Panc1 (cell line): ENCODE measurements at regions not wholly inside any gene's neighbourhood (a gene's known extent, or its start where the extent isn't known, plus 50 kb on each side); places are given as distances from the start of the nearest gene placed in this dataset.

Experiments used
- ATAC-seq: fragments of 200-7000 bp; cut with Tn5 transposase; 2 replicates; pipeline ENCODE4 v1.9.1; 2020; ENCODE audit warnings: mild to moderate bottlenecking, moderate library complexity
- BruUV-seq: library from RNA; stranded (reverse); fragments of 400-500 nt; replicated peaks from 2 replicates; lab custom pipeline; 2021; lab: Mats Ljungman, UMichigan
- CTCF ChIA-PET: fragments of 300-600 bp; sonication (Branson Sonifier 250); formaldehyde crosslinking; loops from one replicate; lab custom pipeline; 2022; ENCODE audit warnings: antibody characterized with exemption; lab: Charles Lee
- POLR2A ChIA-PET: fragments of 300-600 bp; sonication (Branson Sonifier 250); formaldehyde crosslinking; loops from one replicate; lab custom pipeline; 2022; ENCODE audit warnings: antibody characterized with exemption; lab: Charles Lee
- DNase-seq: peaks from one replicate; pipeline ENCODE4 v3.0.0-alpha.2; 2010; ENCODE audit warnings: low read depth, low spot score
- H3K27ac ChIP-seq: 2 replicates; pipeline ENCODE4 v1.5.1; 2011; ENCODE audit warnings: mild to moderate bottlenecking, low read length, inconsistent platforms
- H3K27me3 ChIP-seq: fragments of 200-500 bp; sonication (Bioruptor generic); 2 replicates; pipeline ENCODE4 v1.6.0; 2014; ENCODE audit warnings: low read length, inconsistent platforms; ENCODE audit not compliant: control insufficient read depth, insufficient read depth
- H3K36me3 ChIP-seq: fragments of 200-500 bp; sonication (Bioruptor generic); 2 replicates; pipeline ENCODE4 v1.5.1; 2014; ENCODE audit warnings: inconsistent platforms, mild to moderate bottlenecking, low read length, moderate library complexity; ENCODE audit not compliant: control insufficient read depth, insufficient read depth
- H3K4me1 ChIP-seq: 2 replicates; pipeline ENCODE4 v1.5.1; 2011; ENCODE audit warnings: inconsistent platforms, mild to moderate bottlenecking, low read length, moderate library complexity; ENCODE audit not compliant: control insufficient read depth, insufficient read depth
- H3K4me3 ChIP-seq, 2 experiments: 2 replicates each; pipeline ENCODE4 v1.5.1; 2011 to 2012; ENCODE audit warnings: low read depth in 2 of 2, low read length in 2 of 2, mild to moderate bottlenecking in 2 of 2, inconsistent platforms in 1 of 2, moderate library complexity in 1 of 2
- H3K9me3 ChIP-seq: fragments of 200-500 bp; sonication (Bioruptor generic); 2 replicates; pipeline ENCODE4 v1.5.1; 2014; ENCODE audit warnings: low read depth, mild to moderate bottlenecking, inconsistent platforms, low read length, moderate library complexity; ENCODE audit not compliant: control insufficient read depth, insufficient read depth
- POLR2AphosphoS5 ChIP-seq: IDR thresholded peaks from 2 replicates; pipeline ENCODE4 v1.6.1; 2012; ENCODE audit warnings: mild to moderate bottlenecking, low read depth, low read length, moderate library complexity
- SIN3A ChIP-seq: IDR thresholded peaks from 2 replicates; pipeline ENCODE4 v1.6.1; 2012; ENCODE audit warnings: low read depth, mild to moderate bottlenecking, low read length, moderate library complexity, borderline replicate concordance; ENCODE audit not compliant: insufficient read depth
- TCF7L2 ChIP-seq: IDR thresholded peaks from 2 replicates; pipeline ENCODE4 v1.6.1; 2011; ENCODE audit warnings: mild to moderate bottlenecking, low read depth, low read length, inconsistent platforms
- in situ Hi-C: cut with HindIII; loops from 2 replicates; pipeline ENCODE4 v1.10.0; 2016; ENCODE audit warnings: low sequenced_read_pairs, low pct_unique_long_range_greater_than_20kb
- intact Hi-C: fragments of 100-400 bp; cut with micrococcal nuclease; formaldehyde crosslinking; loops from one replicate; pipeline ENCODE4 v1.10.0; 2022; ENCODE audit not compliant: unreplicated experiment
- TF ChIP-seq, protein P1 (sequence below): fragments of 450-650 bp; IDR thresholded peaks from 2 replicates; pipeline ENCODE4 v1.5.1; 2017; ENCODE audit warnings: mild to moderate bottlenecking
- TF ChIP-seq, protein P2 (sequence below), 2 experiments: IDR thresholded peaks; 2 replicates each; pipeline ENCODE4 v1.6.1; 2011 to 2012; ENCODE audit warnings: low read depth in 2 of 2, control low read depth in 1 of 2, low read length in 1 of 2, mild to moderate bottlenecking in 1 of 2, moderate library complexity in 1 of 2; ENCODE audit not compliant: insufficient read depth in 1 of 2

- no peak for TF ChIP-seq TCF7L2
- TF ChIP-seq SIN3A, result no peak
- TF ChIP-seq, protein P1, sequence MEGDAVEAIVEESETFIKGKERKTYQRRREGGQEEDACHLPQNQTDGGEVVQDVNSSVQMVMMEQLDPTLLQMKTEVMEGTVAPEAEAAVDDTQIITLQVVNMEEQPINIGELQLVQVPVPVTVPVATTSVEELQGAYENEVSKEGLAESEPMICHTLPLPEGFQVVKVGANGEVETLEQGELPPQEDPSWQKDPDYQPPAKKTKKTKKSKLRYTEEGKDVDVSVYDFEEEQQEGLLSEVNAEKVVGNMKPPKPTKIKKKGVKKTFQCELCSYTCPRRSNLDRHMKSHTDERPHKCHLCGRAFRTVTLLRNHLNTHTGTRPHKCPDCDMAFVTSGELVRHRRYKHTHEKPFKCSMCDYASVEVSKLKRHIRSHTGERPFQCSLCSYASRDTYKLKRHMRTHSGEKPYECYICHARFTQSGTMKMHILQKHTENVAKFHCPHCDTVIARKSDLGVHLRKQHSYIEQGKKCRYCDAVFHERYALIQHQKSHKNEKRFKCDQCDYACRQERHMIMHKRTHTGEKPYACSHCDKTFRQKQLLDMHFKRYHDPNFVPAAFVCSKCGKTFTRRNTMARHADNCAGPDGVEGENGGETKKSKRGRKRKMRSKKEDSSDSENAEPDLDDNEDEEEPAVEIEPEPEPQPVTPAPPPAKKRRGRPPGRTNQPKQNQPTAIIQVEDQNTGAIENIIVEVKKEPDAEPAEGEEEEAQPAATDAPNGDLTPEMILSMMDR, result no peak
- TF ChIP-seq, protein P2, sequence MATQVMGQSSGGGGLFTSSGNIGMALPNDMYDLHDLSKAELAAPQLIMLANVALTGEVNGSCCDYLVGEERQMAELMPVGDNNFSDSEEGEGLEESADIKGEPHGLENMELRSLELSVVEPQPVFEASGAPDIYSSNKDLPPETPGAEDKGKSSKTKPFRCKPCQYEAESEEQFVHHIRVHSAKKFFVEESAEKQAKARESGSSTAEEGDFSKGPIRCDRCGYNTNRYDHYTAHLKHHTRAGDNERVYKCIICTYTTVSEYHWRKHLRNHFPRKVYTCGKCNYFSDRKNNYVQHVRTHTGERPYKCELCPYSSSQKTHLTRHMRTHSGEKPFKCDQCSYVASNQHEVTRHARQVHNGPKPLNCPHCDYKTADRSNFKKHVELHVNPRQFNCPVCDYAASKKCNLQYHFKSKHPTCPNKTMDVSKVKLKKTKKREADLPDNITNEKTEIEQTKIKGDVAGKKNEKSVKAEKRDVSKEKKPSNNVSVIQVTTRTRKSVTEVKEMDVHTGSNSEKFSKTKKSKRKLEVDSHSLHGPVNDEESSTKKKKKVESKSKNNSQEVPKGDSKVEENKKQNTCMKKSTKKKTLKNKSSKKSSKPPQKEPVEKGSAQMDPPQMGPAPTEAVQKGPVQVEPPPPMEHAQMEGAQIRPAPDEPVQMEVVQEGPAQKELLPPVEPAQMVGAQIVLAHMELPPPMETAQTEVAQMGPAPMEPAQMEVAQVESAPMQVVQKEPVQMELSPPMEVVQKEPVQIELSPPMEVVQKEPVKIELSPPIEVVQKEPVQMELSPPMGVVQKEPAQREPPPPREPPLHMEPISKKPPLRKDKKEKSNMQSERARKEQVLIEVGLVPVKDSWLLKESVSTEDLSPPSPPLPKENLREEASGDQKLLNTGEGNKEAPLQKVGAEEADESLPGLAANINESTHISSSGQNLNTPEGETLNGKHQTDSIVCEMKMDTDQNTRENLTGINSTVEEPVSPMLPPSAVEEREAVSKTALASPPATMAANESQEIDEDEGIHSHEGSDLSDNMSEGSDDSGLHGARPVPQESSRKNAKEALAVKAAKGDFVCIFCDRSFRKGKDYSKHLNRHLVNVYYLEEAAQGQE (IDR thresholded peaks at IDR 0.05; ENCODE audit: insufficient read depth in 1 of 2, low read depth in 2 of 2, low read length in 1 of 2), result no peak
- no peak for TF ChIP-seq POLR2AphosphoS5
- BruUV-seq, result no TSS peak
- ChIA-PET CTCF (no interaction called here), POLR2A (no interaction called here)
- peaks cover 19% of the 10 kb centered on the region for H3K27me3 ChIP-seq
- no peaks in the 10 kb centered on the region for H3K36me3 ChIP-seq
- DNase-seq (no peak), ATAC-seq (no peak)
- intact Hi-C loops (no loop called here), in situ Hi-C loops (no loop called here)
- no peak overlapping the region for H3K27ac ChIP-seq
- H3K4me1 ChIP-seq, result no peaks in the 10 kb centered on the region; the same call in 1 of the 2 replicates
- H3K4me3 ChIP-seq, result no peak overlapping the region
- no peaks in the 10 kb centered on the region for H3K9me3 ChIP-seq
Measured at GRCh38 chr10:78405231-78405630, 371.6 kb downstream of the RPS24 start.

DNA sequence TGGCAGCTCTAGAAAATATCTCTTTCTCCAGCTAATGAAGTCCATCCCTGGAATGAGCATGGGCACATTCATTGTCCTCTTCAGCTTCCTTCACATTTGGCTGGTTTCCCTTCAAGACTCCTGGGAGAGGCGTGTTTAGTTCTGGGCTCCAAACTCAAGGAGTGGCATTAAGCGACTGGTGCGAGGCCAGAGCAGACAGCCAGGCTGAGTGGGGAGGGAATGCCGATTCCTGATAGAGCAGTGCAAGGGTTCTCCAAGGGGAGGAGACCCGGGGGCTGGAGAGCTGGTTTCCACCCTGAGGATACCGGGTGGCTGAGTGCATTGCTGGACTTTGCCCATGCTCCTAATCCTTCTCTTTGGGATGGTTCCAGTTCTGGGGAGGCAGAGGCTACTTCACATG lies 372.1 kb downstream of the RPS24 start:
- no peak for DNase-seq
- intact Hi-C loops (no loop called here), in situ Hi-C loops (no loop called here)
- Histone ChIP-seq H3K36me3 (no peaks in the 10 kb centered on the region), H3K27me3 (peaks cover 19% of the 10 kb centered on the region), H3K9me3 (no peaks in the 10 kb centered on the region), H3K27ac (no peak overlapping the region), H3K4me1 (no peaks in the 10 kb centered on the region; the same call in 1 of the 2 replicates), H3K4me3 (no peak overlapping the region)
- CTCF ChIA-PET, result no interaction called here
- no TSS peak for BruUV-seq
- no peak for ATAC-seq
- POLR2A ChIA-PET, result no interaction called here
- TF ChIP-seq, protein P1, result no peak
- TF ChIP-seq TCF7L2 (no peak), SIN3A (no peak), POLR2AphosphoS5 (no peak)
- TF ChIP-seq, protein P2 (IDR thresholded peaks at IDR 0.05; ENCODE audit: insufficient read depth in 1 of 2, low read depth in 2 of 2, low read length in 1 of 2), result no peak
